Naive thymus-derived CD4-positive, alpha-beta T cell (primary cell): ENCODE measurements at regions not wholly inside any gene's neighbourhood (a gene's known extent, or its start where the extent isn't known, plus 50 kb on each side); places are given as distances from the start of the nearest gene placed in this dataset.

Experiments
- ATAC-seq: fragments of 150-1000 bp; cut with Tn5 transposase; 2 replicates; pipeline ENCODE4 v1.10.0; 2021; ENCODE audit warnings: mild to moderate bottlenecking, moderate library complexity
- CTCF ChIA-PET: fragments of 350-600 bp; sonication (Branson Sonifier 250); formaldehyde crosslinking; loops from one replicate; lab custom pipeline; 2021; ENCODE audit warnings: antibody characterized with exemption; lab: Charles Lee
- POLR2A ChIA-PET: fragments of 350-600 bp; sonication (Branson Sonifier 250); formaldehyde crosslinking; loops from one replicate; lab custom pipeline; 2021; ENCODE audit warnings: antibody characterized with exemption, inconsistent platforms; lab: Charles Lee
- DNase-seq, 9 donors: peaks; one replicate each; pipeline versions ENCODE4 v3.0.0 to v3.0.0-alpha.2; 2020 to 2022; ENCODE audit warnings: mixed read lengths in 1 of 9
- H3K27ac ChIP-seq: one replicate; pipeline ENCODE4 v1.7.0; 2013; ENCODE audit warnings: mild to moderate bottlenecking, low read depth, low read length, moderate library complexity
- H3K27me3 ChIP-seq, 2 donors: one replicate each; pipeline ENCODE4 v1.7.0; 2013; ENCODE audit warnings: low read length in 2 of 2, mild to moderate bottlenecking in 2 of 2, moderate library complexity in 2 of 2; ENCODE audit not compliant: control insufficient read depth in 2 of 2, insufficient read depth in 2 of 2
- H3K36me3 ChIP-seq, 3 experiments: 1 replicate in 2 of 3; 2 replicates in 1 of 3; pipeline ENCODE4 v1.7.0; 2013; ENCODE audit warnings: low read length in 3 of 3, mild to moderate bottlenecking in 3 of 3, moderate library complexity in 1 of 3; ENCODE audit not compliant: insufficient read depth in 3 of 3, control insufficient read depth in 2 of 3
- H3K4me1 ChIP-seq, 2 donors: one replicate each; pipeline ENCODE4 v1.7.0; 2013; ENCODE audit warnings: low read length in 2 of 2, mild to moderate bottlenecking in 2 of 2, moderate library complexity in 1 of 2; ENCODE audit not compliant: control insufficient read depth in 2 of 2, insufficient read depth in 2 of 2
- H3K4me3 ChIP-seq: 2 replicates; pipeline ENCODE4 v1.7.0; 2013; ENCODE audit warnings: mild to moderate bottlenecking, low read length
- H3K9me3 ChIP-seq, 3 experiments: 1 replicate in 2 of 3; 2 replicates in 1 of 3; pipeline ENCODE4 v1.7.0; 2013; ENCODE audit warnings: low read length in 3 of 3; ENCODE audit not compliant: control insufficient read depth in 2 of 3
- H3K27ac Mint-ChIP-seq, 9 donors: one replicate each; pipeline ENCODE4 v1.8.0; 2020 to 2022; ENCODE audit warnings: mixed read lengths in 9 of 9, mild to moderate bottlenecking in 8 of 9, moderate library complexity in 5 of 9, inconsistent platforms in 2 of 9
- H3K27me3 Mint-ChIP-seq, 5 donors: one replicate each; pipeline ENCODE4 v1.8.0; 2021 to 2022; ENCODE audit warnings: mixed read lengths in 5 of 5, mild to moderate bottlenecking in 1 of 5
- H3K36me3 Mint-ChIP-seq, 5 donors: one replicate each; pipeline ENCODE4 v1.8.0; 2020 to 2022; ENCODE audit warnings: mixed read lengths in 5 of 5, mild to moderate bottlenecking in 3 of 5, inconsistent platforms in 1 of 5
- H3K4me1 Mint-ChIP-seq, 7 donors: one replicate each; pipeline ENCODE4 v1.8.0; 2020 to 2022; ENCODE audit warnings: mixed read lengths in 7 of 7, mild to moderate bottlenecking in 3 of 7, inconsistent platforms in 1 of 7
- H3K4me3 Mint-ChIP-seq, 10 donors: one replicate each; pipeline ENCODE4 v1.8.0; 2020 to 2022; ENCODE audit warnings: mild to moderate bottlenecking in 10 of 10, mixed read lengths in 10 of 10, moderate library complexity in 6 of 10, inconsistent platforms in 2 of 10
- H3K9me3 Mint-ChIP-seq, 11 donors: one replicate each; pipeline ENCODE4 v1.8.0; 2020 to 2022; ENCODE audit warnings: mixed read lengths in 11 of 11, mild to moderate bottlenecking in 4 of 11, inconsistent platforms in 1 of 11, moderate library complexity in 1 of 11
- intact Hi-C, 2 donors: fragments of 100-400 bp; cut with micrococcal nuclease; formaldehyde crosslinking; loops; one replicate each; pipeline ENCODE4 v1.15.1; 2023

DNA sequence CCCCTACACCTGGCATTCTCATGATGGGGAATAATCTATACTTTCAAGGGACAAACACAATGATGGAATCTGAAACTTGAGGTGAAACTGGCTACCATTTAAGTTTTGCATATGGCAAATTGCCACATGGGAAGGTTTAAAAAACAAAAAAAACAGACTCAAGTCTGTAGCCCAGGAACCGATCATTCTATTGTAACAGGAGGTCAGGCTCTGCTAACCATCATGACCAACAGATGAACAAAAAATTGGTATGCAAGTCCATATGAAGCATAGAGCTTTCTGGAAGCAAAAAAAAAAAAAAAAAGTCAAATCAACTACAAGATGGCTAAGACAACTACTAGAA lies 594.3 kb upstream of the DIPK2B start:
- Histone ChIP-seq H3K36me3 (no peaks in the 10 kb centered on the region), H3K4me1 (no peaks in the 10 kb centered on the region), H3K27ac (no peak overlapping the region), H3K27me3 (no peaks in the 10 kb centered on the region), H3K4me3 (no peak overlapping the region), H3K9me3 (no peaks in the 10 kb centered on the region)
- intact Hi-C loops: no loop called here
- DNase-seq (no peak), ATAC-seq (no peak)
- POLR2A ChIA-PET: interaction anchor here (2.5 kb wide), 1 partner anchor 12 kb away, joined by 12 read pairs; no protein-coding TSS in a partner anchor
- H3K27me3 Mint-ChIP-seq: no peaks in the 10 kb centered on the region
- CTCF ChIA-PET: interaction anchor here (1.0 to 1.8 kb wide), 2 partner anchors 11 to 54 kb away, joined by 3 to 7 read pairs; no protein-coding TSS in a partner anchor
- H3K9me3 Mint-ChIP-seq: no peaks in the 10 kb centered on the region
- no peak overlapping the region for H3K27ac Mint-ChIP-seq
- no peak overlapping the region for H3K4me3 Mint-ChIP-seq
- peaks cover 4 to 71% (median 10%) of the 10 kb centered on the region in 7 donors for H3K4me1 Mint-ChIP-seq
- peaks cover 0 to 16% (median 0%) of the 10 kb centered on the region in 5 donors for H3K36me3 Mint-ChIP-seq

DNA sequence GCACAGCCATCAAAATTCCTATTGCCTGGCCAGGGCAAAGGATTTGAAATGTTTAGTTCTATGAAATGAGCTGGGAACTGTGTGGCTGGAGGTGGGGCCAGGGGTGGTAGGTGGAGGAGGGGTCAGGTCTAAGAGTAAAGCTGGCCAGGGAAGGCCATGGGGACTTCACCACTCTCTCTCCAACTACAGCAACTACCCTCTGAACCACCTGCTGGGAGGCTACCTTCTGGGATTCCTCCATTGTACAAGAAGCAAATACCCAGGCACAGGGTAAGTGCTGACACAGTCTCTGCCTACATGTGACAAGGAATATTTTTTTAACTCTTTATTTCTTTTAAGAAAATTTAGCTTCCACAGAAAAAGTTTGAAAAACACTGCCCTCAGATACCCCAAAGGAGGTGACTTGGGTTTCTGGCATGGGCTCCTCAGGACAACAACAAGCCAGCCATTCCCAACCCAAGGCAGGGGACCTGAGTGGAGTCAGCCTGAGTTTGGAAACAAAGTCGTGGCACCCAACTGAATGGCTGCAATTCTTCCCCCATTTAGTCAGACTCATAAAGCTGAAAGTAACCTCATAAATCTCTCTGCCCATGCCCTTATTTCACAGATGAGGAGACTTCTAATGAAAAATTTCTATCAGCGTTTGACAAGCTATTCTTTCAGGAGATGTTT lies 593.8 kb upstream of the DIPK2B start:
- DNase-seq (no peak), ATAC-seq (no peak)
- Mint-ChIP-seq H3K27ac (no peak overlapping the region), H3K9me3 (no peaks in the 10 kb centered on the region), H3K4me3 (no peak overlapping the region), H3K27me3 (no peaks in the 10 kb centered on the region), H3K36me3 (peaks cover 0 to 16% (median 0%) of the 10 kb centered on the region in 5 donors), H3K4me1 (peaks cover 4 to 67% (median 10%) of the 10 kb centered on the region in 7 donors)
- Histone ChIP-seq H3K27me3 (no peaks in the 10 kb centered on the region), H3K27ac (no peak overlapping the region), H3K36me3 (no peaks in the 10 kb centered on the region), H3K9me3 (no peaks in the 10 kb centered on the region), H3K4me3 (no peak overlapping the region), H3K4me1 (no peaks in the 10 kb centered on the region)
- ChIA-PET CTCF (interaction anchor here (1.0 to 1.8 kb wide), 2 partner anchors 12 to 55 kb away, joined by 3 to 7 read pairs; no protein-coding TSS in a partner anchor), POLR2A (interaction anchor here (2.5 kb wide), 1 partner anchor 12 kb away, joined by 12 read pairs; no protein-coding TSS in a partner anchor)
- intact Hi-C loops: no loop called here

DNA sequence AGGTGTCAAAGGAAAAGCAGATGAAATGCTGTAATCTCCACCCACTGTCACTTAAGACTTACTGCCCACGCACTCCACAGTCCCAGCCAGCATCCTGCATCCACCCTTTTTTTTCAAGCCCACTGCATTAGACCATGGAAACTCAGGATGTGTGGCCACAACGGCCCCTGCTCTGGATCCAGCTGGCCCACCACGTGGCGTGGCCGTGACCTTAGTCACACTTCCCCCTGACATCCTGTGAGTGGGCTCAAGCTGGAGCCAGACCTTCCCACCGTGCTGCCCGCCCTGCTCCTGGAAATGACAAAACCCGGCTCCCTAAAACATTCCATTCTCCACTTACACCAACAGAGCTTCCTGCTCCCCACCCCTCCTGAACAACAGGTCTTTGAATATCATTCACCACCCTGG lies 588.3 kb upstream of the DIPK2B start:
- ChIA-PET CTCF (no interaction called here), POLR2A (interaction anchor here (0.8 to 1.2 kb wide), 2 partner anchors 11 to 18 kb away, joined by 3 read pairs; no protein-coding TSS in a partner anchor)
- no peak overlapping the region for H3K27ac ChIP-seq
- peaks cover 0 to 2% (median 0%) of the 10 kb centered on the region in 11 donors for H3K9me3 Mint-ChIP-seq
- peak overlapping the region in 7 of 10 donors; percentile 1 to 51 (median 22) for H3K4me3 Mint-ChIP-seq
- H3K9me3 ChIP-seq: no peaks in the 10 kb centered on the region
- no peaks in the 10 kb centered on the region for H3K4me1 ChIP-seq
- H3K4me1 Mint-ChIP-seq: peaks cover 7 to 64% (median 10%) of the 10 kb centered on the region in 7 donors
- no peak for ATAC-seq
- no peaks in the 10 kb centered on the region for H3K27me3 ChIP-seq
- H3K36me3 Mint-ChIP-seq: peaks cover 0 to 13% (median 0%) of the 10 kb centered on the region in 5 donors
- no peak overlapping the region for H3K4me3 ChIP-seq
- DNase-seq: no peak
- intact Hi-C loops: no loop called here
- H3K36me3 ChIP-seq: no peaks in the 10 kb centered on the region
- H3K27ac Mint-ChIP-seq: peak overlapping the region in 3 of 9 donors; percentile 43 to 76 (median 60)
- H3K27me3 Mint-ChIP-seq: no peaks in the 10 kb centered on the region

DNA sequence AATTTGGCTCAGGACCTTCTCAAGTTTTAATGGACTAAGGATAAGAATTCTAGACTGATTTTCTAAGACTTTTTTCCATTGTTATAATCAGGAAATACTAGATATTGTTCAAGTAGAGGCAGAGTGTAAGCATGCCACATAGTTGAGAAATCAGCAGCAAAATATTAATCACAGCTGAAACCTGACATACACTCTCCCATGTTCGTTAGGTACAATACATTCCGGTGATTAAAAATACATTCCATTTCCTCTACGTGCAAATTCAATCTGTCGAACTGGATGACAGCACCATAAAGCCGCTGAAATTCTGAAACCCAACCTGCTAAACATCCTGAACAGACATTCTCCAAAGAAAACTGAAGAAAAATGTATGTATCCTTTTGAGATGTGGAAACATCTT lies 587.6 kb upstream of the DIPK2B start:
- Histone ChIP-seq H3K27ac (no peak overlapping the region), H3K9me3 (no peaks in the 10 kb centered on the region), H3K4me3 (no peak overlapping the region), H3K36me3 (no peaks in the 10 kb centered on the region), H3K27me3 (no peaks in the 10 kb centered on the region), H3K4me1 (no peaks in the 10 kb centered on the region)
- DNase-seq: no peak
- CTCF ChIA-PET: no interaction called here
- intact Hi-C loops: no loop called here
- no peaks in the 10 kb centered on the region for H3K27me3 Mint-ChIP-seq
- ATAC-seq: no peak
- POLR2A ChIA-PET: interaction anchor here (1.2 kb wide), 1 partner anchor 11 kb away, joined by 3 read pairs; no protein-coding TSS in a partner anchor
- H3K27ac Mint-ChIP-seq: no peak overlapping the region
- H3K4me1 Mint-ChIP-seq: peaks cover 7 to 65% (median 10%) of the 10 kb centered on the region in 7 donors
- H3K9me3 Mint-ChIP-seq: peaks cover 0 to 2% (median 0%) of the 10 kb centered on the region in 11 donors
- H3K36me3 Mint-ChIP-seq: peaks cover 0 to 13% (median 0%) of the 10 kb centered on the region in 5 donors
- peak overlapping the region in 2 of 10 donors; percentile 22 to 51 for H3K4me3 Mint-ChIP-seq

DNA sequence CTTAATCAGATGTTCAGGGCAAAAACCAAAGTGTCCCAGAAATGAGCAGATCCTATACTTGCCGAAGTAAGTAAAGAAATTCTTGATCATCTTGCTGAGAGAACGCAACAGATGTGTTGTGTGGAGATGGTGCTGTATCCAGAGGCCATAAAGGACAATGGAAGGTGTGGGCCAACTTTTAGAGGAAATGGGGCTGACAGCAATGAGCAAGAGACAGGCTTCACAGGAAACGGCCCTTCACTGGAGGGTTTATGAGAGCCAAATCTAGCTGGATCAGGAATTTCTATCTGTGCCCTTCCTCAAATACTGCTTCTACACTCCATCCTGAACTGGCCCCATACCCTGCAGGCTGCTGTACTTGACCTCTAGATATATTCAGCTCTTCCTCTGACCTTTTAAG lies 583.9 kb upstream of the DIPK2B start:
- H3K9me3 ChIP-seq: no peaks in the 10 kb centered on the region
- no peak for DNase-seq
- Mint-ChIP-seq H3K4me1 (peaks cover 7 to 70% (median 10%) of the 10 kb centered on the region in 7 donors), H3K36me3 (peaks cover 0 to 13% (median 0%) of the 10 kb centered on the region in 5 donors), H3K27me3 (no peaks in the 10 kb centered on the region), H3K9me3 (peaks cover 0 to 2% (median 0%) of the 10 kb centered on the region in 11 donors), H3K27ac (peak overlapping the region in 1 of 9 donors; percentile 46), H3K4me3 (no peak overlapping the region)
- intact Hi-C loops: loop anchor here in 1 of 2 donors (2.0 kb wide), 1 partner anchor 14 kb away; no protein-coding TSS in a partner anchor
- ATAC-seq: no peak
- ChIA-PET POLR2A (no interaction called here), CTCF (no interaction called here)
- no peak overlapping the region for H3K27ac ChIP-seq
- no peaks in the 10 kb centered on the region for H3K36me3 ChIP-seq
- no peaks in the 10 kb centered on the region for H3K4me1 ChIP-seq
- H3K4me3 ChIP-seq: no peak overlapping the region
- no peaks in the 10 kb centered on the region for H3K27me3 ChIP-seq

DNA sequence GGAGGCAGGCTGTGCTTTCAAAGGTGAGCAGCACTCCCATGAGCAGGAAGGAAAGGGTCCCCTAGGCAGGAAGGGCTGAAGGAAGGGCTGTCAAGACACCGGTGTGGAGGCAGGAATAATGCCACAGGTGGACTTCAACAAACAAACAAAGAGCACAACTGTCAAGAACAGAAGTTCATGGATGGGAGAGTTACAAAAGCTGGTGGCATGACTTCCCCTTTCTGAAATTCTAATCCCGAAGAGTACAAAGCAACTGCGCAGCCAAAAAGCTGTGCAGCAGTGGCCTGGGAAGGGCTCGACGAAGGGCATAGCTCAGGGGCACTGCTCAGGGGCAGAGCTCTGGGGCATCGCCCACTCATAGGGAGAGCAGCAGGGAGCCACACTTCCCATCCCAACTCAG lies 582.3 kb upstream of the DIPK2B start:
- ATAC-seq (no peak), DNase-seq (no peak)
- Histone ChIP-seq H3K36me3 (no peaks in the 10 kb centered on the region), H3K4me1 (no peaks in the 10 kb centered on the region), H3K27ac (no peak overlapping the region), H3K27me3 (no peaks in the 10 kb centered on the region), H3K9me3 (no peaks in the 10 kb centered on the region), H3K4me3 (no peak overlapping the region)
- Mint-ChIP-seq H3K4me3 (no peak overlapping the region), H3K27ac (no peak overlapping the region), H3K4me1 (peaks cover 0 to 69% (median 0%) of the 10 kb centered on the region in 7 donors), H3K27me3 (no peaks in the 10 kb centered on the region), H3K36me3 (peaks cover 0 to 14% (median 0%) of the 10 kb centered on the region in 5 donors), H3K9me3 (peaks cover 0 to 2% (median 0%) of the 10 kb centered on the region in 11 donors)
- CTCF ChIA-PET: no interaction called here
- POLR2A ChIA-PET: interaction anchor here (0.6 kb wide), 1 partner anchor 13 kb away, joined by 3 read pairs; no protein-coding TSS in a partner anchor
- intact Hi-C loops: loop anchor here in 1 of 2 donors (2.0 kb wide), 1 partner anchor 14 kb away; no protein-coding TSS in a partner anchor
